Activated gamma-delta T cell treated with Interleukin-2 at 50 U/mL for 16 hours (primary cell): ENCODE measurements at regions not wholly inside any gene's neighbourhood (a gene's known extent, or its start where the extent isn't known, plus 50 kb on each side); places are given as distances from the start of the nearest gene placed in this dataset.

ENCODE experiments used
- DNase-seq: peaks from one replicate; pipeline ENCODE4 v3.0.0-alpha.2; 2020

GRCh38 chr22:47285981-47286380 is 523.5 kb downstream of the TBC1D22A start:
- no peak for DNase-seq

GRCh38 chr22:47284822-47285221 is 522.4 kb downstream of the TBC1D22A start:
- DNase-seq: no peak

- no peak for DNase-seq
Measured at GRCh38 chr22:47284360-47284759, 521.9 kb downstream of the TBC1D22A start.

DNA sequence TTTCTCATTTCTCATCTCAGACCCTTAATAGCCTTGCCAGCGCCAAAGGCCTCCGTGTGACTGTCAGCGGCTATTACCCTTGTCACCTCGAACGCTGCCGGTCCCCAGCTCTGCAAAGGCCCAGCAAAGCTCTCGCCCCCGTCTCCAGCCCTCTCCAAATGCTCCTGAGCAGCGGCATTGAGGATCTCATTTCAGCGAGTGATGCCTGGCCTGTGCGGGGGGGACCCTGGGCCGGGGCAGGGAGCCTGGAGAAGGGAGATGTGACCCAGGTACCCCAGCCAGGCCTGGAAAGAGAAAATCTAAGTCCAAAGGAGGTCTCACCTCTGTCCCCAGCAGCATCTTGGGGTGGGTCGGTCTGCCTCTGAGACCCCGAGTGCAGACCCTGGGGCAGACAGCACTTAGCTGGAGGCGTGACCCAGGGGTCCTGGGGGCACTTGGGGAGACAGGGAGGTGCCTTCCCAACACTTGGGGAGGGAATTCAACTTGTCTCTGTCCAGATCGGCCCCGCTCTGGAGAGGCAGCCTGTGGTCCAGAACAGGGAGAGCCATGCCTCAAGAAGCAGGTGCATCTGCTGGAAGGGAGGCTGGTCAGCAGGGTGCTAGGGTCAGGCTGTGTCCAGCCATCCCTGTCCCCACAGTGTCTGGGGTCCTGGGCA is 521.3 kb downstream of the TBC1D22A start:
- no peak for DNase-seq

DNA sequence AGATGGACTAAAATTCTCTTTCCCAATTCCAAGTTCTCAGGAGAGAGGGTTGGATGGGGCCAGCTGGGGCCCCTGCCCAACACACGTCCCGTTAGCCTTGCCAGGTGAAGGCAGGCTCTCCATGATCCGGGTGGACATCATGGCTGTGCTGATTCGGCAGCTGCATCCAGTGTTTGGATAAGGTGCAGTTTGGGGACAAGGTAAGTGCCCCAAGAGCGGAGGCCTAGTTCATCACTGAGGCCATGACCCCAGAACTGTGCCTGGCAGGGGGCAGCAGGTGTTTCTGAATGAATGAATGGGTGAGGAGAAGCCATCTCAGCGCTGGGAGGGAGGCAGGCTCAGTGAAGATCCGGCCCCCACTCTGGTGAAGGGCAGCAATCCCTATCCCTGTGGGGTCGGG is 520.4 kb downstream of the TBC1D22A start:
- DNase-seq: no peak

GRCh38 chr22:47282366-47282765 is 519.9 kb downstream of the TBC1D22A start:
- no peak for DNase-seq

- no peak for DNase-seq
Measured at GRCh38 chr22:47281126-47282106, 519.0 kb downstream of the TBC1D22A start.

DNA sequence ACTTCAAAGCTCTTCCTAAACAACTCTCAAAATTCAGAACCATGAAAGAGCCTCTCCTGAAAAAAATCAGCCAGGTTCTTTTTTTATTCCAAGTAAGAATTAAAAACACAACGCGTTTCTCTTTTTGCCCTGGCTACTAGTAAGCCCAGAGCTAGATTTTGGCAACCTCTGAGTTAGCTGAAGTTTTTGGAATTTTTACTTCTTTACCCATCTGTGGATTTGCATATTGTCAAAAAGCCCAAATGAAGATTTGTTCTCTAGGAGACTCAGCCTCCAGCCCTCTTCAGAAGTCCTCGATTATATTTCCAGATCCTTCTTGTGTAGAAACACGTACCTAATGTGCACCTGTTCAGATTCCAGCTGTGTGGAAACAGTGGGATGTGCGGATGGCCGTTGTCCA is 517.9 kb downstream of the TBC1D22A start:
- DNase-seq: no peak

GRCh38 chr22:47279746-47280145 is 517.3 kb downstream of the TBC1D22A start:
- no peak for DNase-seq

- DNase-seq: no peak
Measured at GRCh38 chr22:47279337-47279736, 516.9 kb downstream of the TBC1D22A start.

DNA sequence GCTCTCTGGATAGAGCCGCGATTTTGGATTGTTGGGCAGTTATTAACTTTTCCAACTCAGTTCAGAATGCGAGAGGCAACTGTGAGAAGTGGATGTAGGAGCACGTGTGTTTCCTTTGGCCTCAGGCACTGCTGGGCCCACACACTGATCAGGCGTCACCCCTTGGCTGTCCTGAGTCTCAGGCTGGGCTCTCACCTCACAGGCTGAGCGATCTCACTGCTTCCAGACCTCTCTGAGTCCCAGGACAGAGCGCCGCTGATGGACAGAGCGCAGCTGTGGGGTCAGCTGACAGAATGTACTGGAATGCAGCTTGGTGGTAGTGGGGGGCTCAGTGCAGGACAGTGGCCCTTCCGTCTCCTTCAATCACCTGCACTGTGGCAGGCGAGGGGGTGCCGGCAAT is 516.2 kb downstream of the TBC1D22A start:
- no peak for DNase-seq

DNA sequence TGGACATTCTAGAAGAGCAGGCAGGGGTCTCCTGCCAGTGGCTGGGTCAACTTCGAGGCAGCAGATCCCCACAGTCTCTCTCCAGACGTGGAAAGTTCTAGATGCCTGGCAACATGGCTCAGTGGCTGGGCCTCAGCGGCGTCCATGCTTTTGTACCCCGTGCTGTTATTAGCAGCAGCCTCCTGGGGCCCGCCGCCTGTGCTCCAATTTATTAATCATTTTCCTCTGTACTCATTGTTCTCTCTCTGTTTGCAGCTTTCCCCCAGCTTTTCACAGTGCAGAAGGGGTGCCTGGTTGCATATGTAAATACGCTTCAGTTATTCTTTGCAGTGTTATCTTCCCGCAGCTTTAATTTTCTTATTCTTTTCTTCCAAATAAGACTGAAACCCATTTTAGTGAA is 515.1 kb downstream of the TBC1D22A start:
- no peak for DNase-seq

DNA sequence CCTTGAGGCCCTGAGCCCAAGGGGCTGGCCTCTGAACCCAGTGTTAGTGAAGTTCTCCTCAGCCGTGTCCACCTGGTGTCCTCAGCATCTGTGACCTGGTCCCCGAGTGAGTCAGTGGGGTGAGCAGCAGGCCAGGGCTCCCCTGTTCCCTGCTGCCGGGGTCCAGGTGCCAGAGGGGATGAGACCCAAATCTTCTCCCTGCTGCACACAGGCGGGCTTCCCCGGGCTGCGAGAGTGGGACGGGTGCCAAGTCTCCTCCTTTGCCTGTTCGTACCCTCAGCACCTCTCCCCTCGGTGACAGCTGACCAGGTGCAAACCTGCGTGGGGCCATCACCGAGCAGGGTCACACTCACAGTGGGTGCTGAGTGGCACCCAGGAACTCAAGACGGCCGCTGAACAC is 514.5 kb downstream of the TBC1D22A start:
- no peak for DNase-seq

DNA sequence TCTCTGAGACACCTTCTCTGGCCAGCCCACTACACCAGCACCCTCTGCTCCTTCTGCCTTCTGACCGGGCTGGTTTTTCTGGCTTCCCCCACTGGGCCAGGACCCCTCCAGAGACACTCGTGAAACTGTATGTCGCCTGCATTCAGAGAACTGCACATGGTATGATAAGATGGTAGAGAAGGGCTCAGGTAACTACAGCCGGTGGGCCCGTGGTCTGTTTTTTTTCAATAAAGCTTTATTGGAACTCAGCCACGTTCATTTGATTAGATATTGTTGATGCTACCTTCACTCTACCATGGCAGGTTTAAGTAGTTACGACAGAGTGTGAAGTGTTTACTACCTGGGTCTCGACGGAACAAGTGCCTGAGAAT is 514.0 kb downstream of the TBC1D22A start:
- DNase-seq: no peak

DNA sequence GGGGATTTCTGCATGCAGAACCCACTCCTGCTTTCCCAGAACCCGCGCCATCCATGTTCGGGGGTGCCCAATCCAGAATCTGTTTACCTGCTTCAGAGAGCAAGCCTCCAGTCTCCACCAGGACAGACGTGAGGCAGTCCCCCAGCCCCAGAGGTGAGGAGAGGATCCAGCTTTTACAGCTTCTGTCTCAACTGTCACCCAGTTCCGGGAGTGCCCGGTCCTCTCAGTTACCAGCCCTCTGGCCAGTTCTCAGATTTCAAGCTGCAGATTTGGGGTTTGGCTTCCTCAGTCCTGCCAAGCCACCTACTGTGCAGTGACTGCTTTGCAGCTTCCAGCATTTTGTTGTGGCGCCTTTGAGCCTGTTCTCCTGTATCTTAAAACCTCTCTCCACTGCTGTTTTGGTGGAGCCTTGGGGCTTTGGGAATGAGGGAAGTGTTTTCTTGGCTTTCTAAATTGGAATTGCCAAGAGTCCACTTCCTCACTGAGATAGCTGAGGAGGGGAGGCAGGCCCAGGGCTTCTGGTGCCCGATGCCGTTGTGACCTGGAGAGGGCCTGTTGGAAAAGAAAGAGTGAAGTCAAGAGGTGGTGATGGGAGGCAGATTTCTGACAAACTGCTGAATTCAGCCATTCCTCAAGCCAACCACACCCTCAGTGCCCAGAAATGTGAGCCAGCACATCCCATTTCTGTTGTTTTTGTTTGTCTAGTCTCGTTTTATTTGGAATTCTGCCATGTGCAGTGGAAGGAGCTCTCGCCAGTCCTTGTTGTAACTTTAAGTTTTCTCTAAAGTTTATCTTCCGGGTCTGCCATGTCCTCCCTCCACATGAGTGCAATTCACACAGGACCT is 513.4 kb downstream of the TBC1D22A start:
- no peak for DNase-seq

DNA sequence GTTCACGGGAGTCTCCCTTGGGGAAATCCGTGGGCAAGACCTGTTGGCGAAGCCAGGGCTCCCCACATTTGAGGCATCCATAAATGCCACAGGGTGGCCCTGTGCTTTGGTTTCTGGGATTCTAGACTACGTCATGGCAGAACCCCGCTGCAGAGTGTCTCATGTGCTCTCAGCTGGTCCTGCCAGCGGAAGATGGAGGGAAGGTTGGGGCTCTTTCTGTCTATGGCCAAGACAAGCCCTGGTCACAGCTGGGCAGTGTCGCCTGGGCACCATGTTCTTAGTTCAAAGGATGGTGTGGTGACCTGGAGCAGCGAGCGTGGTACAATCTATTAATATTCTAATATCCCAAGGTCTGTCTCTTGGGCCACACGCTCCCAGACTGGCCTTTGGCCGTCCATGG is 511.7 kb downstream of the TBC1D22A start:
- DNase-seq: no peak

DNA sequence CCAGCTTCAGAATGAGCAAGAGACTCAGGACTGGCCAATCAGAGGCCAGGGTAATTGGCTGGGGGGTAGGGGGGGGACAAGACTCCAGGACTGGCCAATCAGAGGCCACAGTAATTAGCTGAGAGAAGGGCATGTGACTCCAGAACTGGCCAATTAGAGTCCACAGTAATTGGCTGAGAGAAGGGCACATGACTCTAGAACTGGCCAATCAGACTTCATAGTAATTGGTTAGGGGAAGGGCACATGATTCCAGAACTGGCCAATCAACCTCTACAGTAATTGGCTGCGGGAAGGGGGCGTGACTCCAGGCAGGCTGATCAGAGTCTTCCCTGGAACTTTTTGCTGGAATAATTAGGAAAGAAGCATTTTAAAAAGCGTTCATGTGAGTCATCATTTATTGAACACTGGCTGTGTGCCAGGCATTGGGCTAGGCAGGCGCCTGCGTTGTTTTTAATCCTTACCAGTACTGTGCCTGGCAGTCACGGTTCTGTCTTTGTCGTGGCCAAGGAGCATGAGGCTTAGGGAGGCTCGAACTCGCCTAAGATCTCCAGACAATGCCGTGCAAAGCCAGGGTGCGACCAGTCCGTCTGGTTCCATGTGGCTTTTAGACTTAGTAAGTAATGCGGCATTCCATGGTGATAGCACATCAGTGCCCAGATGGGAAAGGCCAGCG is 508.1 kb downstream of the TBC1D22A start:
- DNase-seq: no peak

DNA sequence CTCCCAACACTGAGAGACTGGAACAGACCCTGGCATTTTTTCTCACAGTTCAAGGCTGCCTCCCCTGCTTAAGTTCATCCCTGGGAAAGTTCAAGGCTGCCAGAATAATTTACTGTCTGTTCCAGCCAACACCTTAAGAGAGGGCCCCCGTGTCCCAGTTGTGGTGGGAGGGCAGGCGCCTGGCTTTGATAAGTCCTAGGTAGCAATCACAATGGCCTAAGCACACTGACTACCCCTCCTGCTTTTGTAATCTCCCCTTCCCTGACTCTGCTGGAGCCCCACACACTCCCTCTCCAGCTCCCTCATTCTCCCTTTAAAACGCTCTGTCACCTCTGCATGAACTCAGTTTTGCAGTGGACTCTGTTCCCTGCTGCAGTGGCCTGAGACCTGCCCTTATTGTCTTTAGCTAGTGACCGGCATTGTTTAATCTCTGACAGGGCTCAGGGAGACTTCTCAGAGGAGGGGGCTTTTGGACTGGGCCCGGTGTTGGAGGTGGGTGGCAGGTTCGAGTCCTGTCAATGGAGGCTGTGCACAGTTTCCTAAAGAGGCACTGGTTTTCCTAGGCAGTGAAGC is 507.2 kb downstream of the TBC1D22A start:
- DNase-seq: no peak

- DNase-seq: no peak
Measured at GRCh38 chr22:47267513-47268282, 505.2 kb downstream of the TBC1D22A start.

DNA sequence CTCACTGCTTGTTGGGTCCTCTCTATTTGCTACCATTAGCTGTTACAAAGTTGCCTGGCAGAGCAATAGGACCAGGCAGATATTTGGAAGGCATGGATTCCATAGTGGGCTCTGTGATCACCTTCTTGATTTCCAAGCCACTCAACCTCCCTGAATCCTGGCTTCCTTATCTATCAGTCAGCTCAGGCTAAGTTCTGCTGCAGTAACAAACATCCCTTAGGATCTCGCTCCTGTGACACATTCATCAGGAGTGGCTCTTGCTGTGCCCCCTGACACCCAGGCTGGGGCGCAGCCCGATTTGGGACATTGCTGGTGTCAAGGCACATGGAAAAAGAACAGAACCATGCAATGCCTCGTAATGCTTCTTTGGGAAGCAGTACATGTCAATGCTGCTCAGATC is 503.9 kb downstream of the TBC1D22A start:
- no peak for DNase-seq

GRCh38 chr22:47260551-47260950 is 498.1 kb downstream of the TBC1D22A start:
- DNase-seq: no peak

GRCh38 chr22:47259990-47260389 is 497.5 kb downstream of the TBC1D22A start:
- DNase-seq: no peak
